ENCODE measurements at regions not wholly inside any gene's neighbourhood (a gene's known extent, or its start where the extent isn't known, plus 50 kb on each side); places are given as distances from the start of the nearest gene placed in this dataset.

- Histone ChIP-seq H3K4me2 (ENCODE audit: insufficient read depth, low read length) (no peak overlapping the region), H3K36me3 (ENCODE audit: insufficient read depth, low read length) (no peaks in the 10 kb centered on the region), H4K20me1 (ENCODE audit: insufficient read depth, low read length) (no peaks in the 10 kb centered on the region), H3K27me3 (ENCODE audit: insufficient read depth, low read length) (peaks cover 11% of the 10 kb centered on the region), H3K27ac (ENCODE audit: low read depth, low read length) (no peak overlapping the region), H3K9me3 (ENCODE audit: low read depth, low read length) (no peaks in the 10 kb centered on the region), H3K4me1 (ENCODE audit: insufficient read depth, low read length) (peaks cover 37% of the 10 kb centered on the region), H3K4me3 (ENCODE audit: insufficient read depth, low read length) (no peak overlapping the region), H3K79me2 (ENCODE audit: insufficient read depth, low read length) (no peaks in the 10 kb centered on the region), H2AFZ (ENCODE audit: low read length) (no peak overlapping the region)
- TF ChIP-seq, protein P1, sequence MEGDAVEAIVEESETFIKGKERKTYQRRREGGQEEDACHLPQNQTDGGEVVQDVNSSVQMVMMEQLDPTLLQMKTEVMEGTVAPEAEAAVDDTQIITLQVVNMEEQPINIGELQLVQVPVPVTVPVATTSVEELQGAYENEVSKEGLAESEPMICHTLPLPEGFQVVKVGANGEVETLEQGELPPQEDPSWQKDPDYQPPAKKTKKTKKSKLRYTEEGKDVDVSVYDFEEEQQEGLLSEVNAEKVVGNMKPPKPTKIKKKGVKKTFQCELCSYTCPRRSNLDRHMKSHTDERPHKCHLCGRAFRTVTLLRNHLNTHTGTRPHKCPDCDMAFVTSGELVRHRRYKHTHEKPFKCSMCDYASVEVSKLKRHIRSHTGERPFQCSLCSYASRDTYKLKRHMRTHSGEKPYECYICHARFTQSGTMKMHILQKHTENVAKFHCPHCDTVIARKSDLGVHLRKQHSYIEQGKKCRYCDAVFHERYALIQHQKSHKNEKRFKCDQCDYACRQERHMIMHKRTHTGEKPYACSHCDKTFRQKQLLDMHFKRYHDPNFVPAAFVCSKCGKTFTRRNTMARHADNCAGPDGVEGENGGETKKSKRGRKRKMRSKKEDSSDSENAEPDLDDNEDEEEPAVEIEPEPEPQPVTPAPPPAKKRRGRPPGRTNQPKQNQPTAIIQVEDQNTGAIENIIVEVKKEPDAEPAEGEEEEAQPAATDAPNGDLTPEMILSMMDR (IDR thresholded peaks at IDR 0.05; ENCODE audit: extremely low read depth, low read depth, low read length) = no peak
- DNase-seq (ENCODE audit: insufficient read length, low spot score, missing footprints) = no peak
These were observed 52.5 kb upstream of the DMRTB1 start for GRCh38 chr1:53406551-53407235.

- Histone ChIP-seq H3K79me2 (ENCODE audit: insufficient read depth, low read length) (no peaks in the 10 kb centered on the region), H3K27me3 (ENCODE audit: insufficient read depth, low read length) (peaks cover 11% of the 10 kb centered on the region), H3K9me3 (ENCODE audit: low read depth, low read length) (no peaks in the 10 kb centered on the region), H2AFZ (ENCODE audit: low read length) (no peak overlapping the region), H3K4me2 (ENCODE audit: insufficient read depth, low read length) (no peak overlapping the region), H4K20me1 (ENCODE audit: insufficient read depth, low read length) (no peaks in the 10 kb centered on the region), H3K4me3 (ENCODE audit: insufficient read depth, low read length) (no peak overlapping the region), H3K27ac (ENCODE audit: low read depth, low read length) (peak overlapping the region; percentile 42), H3K4me1 (ENCODE audit: insufficient read depth, low read length) (peaks cover 52% of the 10 kb centered on the region), H3K36me3 (ENCODE audit: insufficient read depth, low read length) (no peaks in the 10 kb centered on the region)
- TF ChIP-seq, protein P1 (IDR thresholded peaks at IDR 0.05; ENCODE audit: extremely low read depth, low read depth, low read length) = no peak
- no peak for DNase-seq (ENCODE audit: insufficient read length, low spot score, missing footprints)
These were observed 51.0 kb upstream of the DMRTB1 start for GRCh38 chr1:53408013-53408754.

DNA sequence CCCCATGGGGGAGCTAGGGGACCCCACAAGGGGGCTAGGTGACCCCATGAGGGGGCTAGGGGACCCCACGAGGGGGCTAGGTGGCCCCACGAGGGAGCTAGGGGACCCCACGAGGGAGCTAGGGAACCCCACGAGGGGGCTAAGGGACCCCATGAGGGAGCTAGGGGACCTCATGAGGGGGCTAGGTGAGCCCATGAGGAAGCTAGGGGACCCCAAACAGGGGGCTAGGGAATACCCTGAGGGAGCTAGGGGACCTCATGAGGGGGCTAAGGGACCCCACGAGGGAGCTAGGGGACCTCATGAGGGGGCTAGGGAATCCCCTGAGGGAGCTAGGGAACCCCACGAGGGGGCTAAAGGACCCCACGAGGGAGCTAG lies 50.5 kb upstream of the DMRTB1 start:
- Histone ChIP-seq H3K4me1 (ENCODE audit: insufficient read depth, low read length) (peaks cover 57% of the 10 kb centered on the region), H2AFZ (ENCODE audit: low read length) (no peak overlapping the region), H3K27ac (ENCODE audit: low read depth, low read length) (peak overlapping the region; percentile 42), H3K27me3 (ENCODE audit: insufficient read depth, low read length) (peaks cover 6% of the 10 kb centered on the region), H3K4me2 (ENCODE audit: insufficient read depth, low read length) (no peak overlapping the region), H3K9me3 (ENCODE audit: low read depth, low read length) (no peaks in the 10 kb centered on the region), H3K36me3 (ENCODE audit: insufficient read depth, low read length) (no peaks in the 10 kb centered on the region), H4K20me1 (ENCODE audit: insufficient read depth, low read length) (no peaks in the 10 kb centered on the region), H3K4me3 (ENCODE audit: insufficient read depth, low read length) (no peak overlapping the region), H3K79me2 (ENCODE audit: insufficient read depth, low read length) (no peaks in the 10 kb centered on the region)
- TF ChIP-seq, protein P1 (IDR thresholded peaks at IDR 0.05; ENCODE audit: extremely low read depth, low read depth, low read length) = no peak
- DNase-seq (ENCODE audit: insufficient read length, low spot score, missing footprints) = no peak

- no peak overlapping the region for H3K4me3 ChIP-seq (ENCODE audit: insufficient read depth, low read length)
- H3K27ac ChIP-seq (ENCODE audit: low read depth, low read length) = no peak overlapping the region
- H3K4me1 ChIP-seq (ENCODE audit: insufficient read depth, low read length) = peaks cover 62% of the 10 kb centered on the region
- H3K27me3 ChIP-seq (ENCODE audit: insufficient read depth, low read length) = peaks cover 6% of the 10 kb centered on the region
- H3K79me2 ChIP-seq (ENCODE audit: insufficient read depth, low read length) = no peaks in the 10 kb centered on the region
- DNase-seq (ENCODE audit: insufficient read length, low spot score, missing footprints) = no peak
- H4K20me1 ChIP-seq (ENCODE audit: insufficient read depth, low read length) = no peaks in the 10 kb centered on the region
- H3K4me2 ChIP-seq (ENCODE audit: insufficient read depth, low read length) = no peak overlapping the region
- H2AFZ ChIP-seq (ENCODE audit: low read length) = no peak overlapping the region
- H3K9me3 ChIP-seq (ENCODE audit: low read depth, low read length) = no peaks in the 10 kb centered on the region
- no peaks in the 10 kb centered on the region for H3K36me3 ChIP-seq (ENCODE audit: insufficient read depth, low read length)
- TF ChIP-seq, protein P1 (IDR thresholded peaks at IDR 0.05; ENCODE audit: extremely low read depth, low read depth, low read length) = no peak
These were observed 50.0 kb upstream of the DMRTB1 start for GRCh38 chr1:53409233-53409632.
